ENCODE measurements at regions not wholly inside any gene's neighbourhood (a gene's known extent, or its start where the extent isn't known, plus 50 kb on each side); places are given as distances from the start of the nearest gene placed in this dataset.

- no peak for DNase-seq
Observed at GRCh38 chr7:80288175-80289122, 153.8 kb downstream of the GNAI1 start.

DNA sequence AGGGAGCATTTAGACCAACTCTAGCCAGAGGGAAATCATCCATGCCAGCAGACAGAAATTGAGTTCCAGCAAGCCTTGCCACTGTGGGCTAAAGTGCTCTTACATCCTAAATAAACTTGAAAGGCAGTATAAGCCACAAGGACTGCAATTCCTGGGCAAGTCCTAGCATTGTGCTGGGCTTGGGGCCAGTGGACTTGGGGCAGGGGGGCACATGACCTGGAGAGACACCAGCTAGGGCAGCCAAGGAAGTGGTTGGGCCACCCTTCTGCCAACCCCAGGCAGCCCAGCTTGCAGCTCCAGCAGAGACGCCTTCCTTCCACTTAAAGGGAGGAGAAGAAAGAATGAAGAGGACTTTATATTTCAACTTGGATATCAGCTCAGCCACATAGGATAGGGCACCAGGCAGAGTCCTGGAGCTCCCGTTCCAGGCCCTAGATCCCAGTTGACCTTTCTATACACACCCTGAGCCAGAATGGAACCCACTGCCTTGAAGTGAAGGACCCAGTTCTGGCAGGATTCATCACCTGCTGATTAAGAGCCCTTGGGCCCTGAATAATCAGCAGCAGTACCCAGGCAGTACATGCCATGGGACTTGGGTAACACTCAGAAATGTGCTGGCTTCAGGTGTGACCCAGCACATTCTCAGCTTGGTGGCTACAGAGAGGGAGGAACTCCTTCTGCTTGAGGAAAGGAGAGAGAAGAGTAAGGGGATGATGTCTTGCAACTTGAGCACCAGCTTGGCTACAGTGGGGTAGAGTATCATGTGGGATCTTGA, 153.0 kb downstream of the GNAI1 start:
- DNase-seq, result no peak

GRCh38 chr7:80286611-80287010, 152.0 kb downstream of the GNAI1 start:
- no peak for DNase-seq

- DNase-seq, result no peak
Observed at GRCh38 chr7:80284855-80285254, 150.2 kb downstream of the GNAI1 start.

DNA sequence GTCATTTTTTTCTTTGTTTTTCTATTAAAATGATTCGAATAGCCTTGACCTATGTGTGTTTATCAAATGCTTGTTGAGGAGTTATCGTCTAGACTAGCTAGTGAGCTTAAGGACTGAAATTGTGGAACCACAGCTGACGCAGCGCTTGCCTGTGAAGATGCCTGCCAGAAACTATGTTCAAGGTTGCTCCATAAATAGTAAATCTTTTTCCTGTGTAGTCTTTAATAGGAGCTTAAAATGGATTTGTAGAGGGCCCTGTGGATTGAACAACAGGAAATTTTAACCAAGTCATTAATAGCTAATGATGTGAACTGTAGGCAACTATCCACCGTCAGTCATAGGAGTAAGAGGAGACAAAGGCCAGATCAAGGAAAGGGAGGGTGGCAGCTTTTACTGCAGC, 145.1 kb downstream of the GNAI1 start:
- no peak for DNase-seq

- no peak for DNase-seq
Observed at GRCh38 chr7:80278737-80279136, 144.1 kb downstream of the GNAI1 start.

GRCh38 chr7:80277434-80278427, 143.1 kb downstream of the GNAI1 start:
- no peak for DNase-seq

Measured in AML-193 (cell line).